HepG2 (cell line): ENCODE measurements at regions not wholly inside any gene's neighbourhood (a gene's known extent, or its start where the extent isn't known, plus 50 kb on each side); places are given as distances from the start of the nearest gene placed in this dataset.

Experiments used
- ARNT ChIP-seq: fragments of 450-650 bp; IDR thresholded peaks from 2 replicates; pipeline ENCODE4 v1.6.1; 2017
- ELF3 ChIP-seq: IDR thresholded peaks from 2 replicates; pipeline ENCODE4 v1.6.1; 2016; ENCODE audit warnings: missing genetic modification reagents, missing compliant biosample characterization
- EP300 ChIP-seq, 3 experiments: sonication (generic) in 1 of 3; formaldehyde crosslinking in 1 of 3; IDR thresholded peaks; 2 replicates each; pipeline versions ENCODE4 v1.5.1 to v1.6.1; 2011 to 2020; ENCODE audit warnings: low read depth in 2 of 3, low read length in 2 of 3, borderline replicate concordance in 1 of 3, improper control_type of control experiment in 1 of 3, mild to moderate bottlenecking in 1 of 3, missing genetic modification reagents in 1 of 3, moderate library complexity in 1 of 3
- HMG20A ChIP-seq: IDR thresholded peaks from 2 replicates; pipeline ENCODE4 v1.6.1; 2016; ENCODE audit warnings: borderline replicate concordance
- HOXA7 ChIP-seq: sonication (generic); formaldehyde crosslinking; IDR thresholded peaks from 2 replicates; pipeline ENCODE4 v1.8.1; 2022; ENCODE audit warnings: mild to moderate bottlenecking, missing genetic modification reagents, moderate library complexity
- IRX3 ChIP-seq: sonication (generic); formaldehyde crosslinking; IDR thresholded peaks from 2 replicates; pipeline ENCODE4 v1.8.1; 2023; ENCODE audit warnings: mild to moderate bottlenecking, low read depth, missing genetic modification reagents, borderline replicate concordance
- MAFG ChIP-seq: sonication (generic); formaldehyde crosslinking; IDR thresholded peaks from 2 replicates; pipeline ENCODE4 v1.5.1; 2020; ENCODE audit warnings: mild to moderate bottlenecking, missing genetic modification reagents
- MTA1 ChIP-seq: sonication (generic); formaldehyde crosslinking; IDR thresholded peaks from 2 replicates; pipeline ENCODE4 v1.4.0; 2020; ENCODE audit warnings: missing genetic modification reagents, mild to moderate bottlenecking, borderline replicate concordance
- MTF1 ChIP-seq: sonication (generic); formaldehyde crosslinking; IDR thresholded peaks from 2 replicates; pipeline ENCODE4 v1.5.0; 2020; ENCODE audit warnings: missing genetic modification reagents
- SIX1 ChIP-seq: sonication (generic); formaldehyde crosslinking; IDR thresholded peaks from 2 replicates; pipeline ENCODE4 v1.4.0; 2020; ENCODE audit warnings: missing genetic modification reagents, borderline replicate concordance
- SOX5 ChIP-seq: IDR thresholded peaks from 2 replicates; pipeline ENCODE4 v1.6.1; 2016; ENCODE audit warnings: borderline replicate concordance
- TCF7 ChIP-seq: sonication (generic); IDR thresholded peaks from 2 replicates; pipeline ENCODE4 v1.6.1; 2016; ENCODE audit warnings: antibody characterized with exemption, low read depth
- ZNF772 ChIP-seq: sonication (generic); formaldehyde crosslinking; IDR thresholded peaks from 2 replicates; pipeline ENCODE4 v1.5.0; 2020; ENCODE audit warnings: mild to moderate bottlenecking, missing genetic modification reagents
- ZNF879 ChIP-seq: sonication (generic); formaldehyde crosslinking; IDR thresholded peaks from 2 replicates; pipeline ENCODE4 v1.8.1; 2023; ENCODE audit warnings: missing genetic modification reagents
- ZSCAN9 ChIP-seq: IDR thresholded peaks from 2 replicates; pipeline ENCODE4 v1.6.1; 2016; ENCODE audit warnings: borderline replicate concordance
- TF ChIP-seq, protein P1 (sequence below), 2 experiments: sonication (generic) in 1 of 2; formaldehyde crosslinking in 1 of 2; IDR thresholded peaks; 2 replicates each; pipeline versions ENCODE4 v1.6.1 to v1.9.0; 2014 to 2022; ENCODE audit warnings: antibody characterized with exemption in 1 of 2, borderline replicate concordance in 1 of 2, inconsistent platforms in 1 of 2, low read depth in 1 of 2, missing genetic modification reagents in 1 of 2
- TF ChIP-seq, protein P2 (sequence below): sonication (generic); formaldehyde crosslinking; IDR thresholded peaks from 2 replicates; pipeline ENCODE4 v1.5.1; 2020; ENCODE audit warnings: mild to moderate bottlenecking, missing genetic modification reagents
- TF ChIP-seq, protein P3 (sequence below): sonication (generic); formaldehyde crosslinking; IDR thresholded peaks from 2 replicates; pipeline ENCODE4 v1.5.0; 2020; ENCODE audit warnings: mild to moderate bottlenecking, missing genetic modification reagents, moderate library complexity

DNA sequence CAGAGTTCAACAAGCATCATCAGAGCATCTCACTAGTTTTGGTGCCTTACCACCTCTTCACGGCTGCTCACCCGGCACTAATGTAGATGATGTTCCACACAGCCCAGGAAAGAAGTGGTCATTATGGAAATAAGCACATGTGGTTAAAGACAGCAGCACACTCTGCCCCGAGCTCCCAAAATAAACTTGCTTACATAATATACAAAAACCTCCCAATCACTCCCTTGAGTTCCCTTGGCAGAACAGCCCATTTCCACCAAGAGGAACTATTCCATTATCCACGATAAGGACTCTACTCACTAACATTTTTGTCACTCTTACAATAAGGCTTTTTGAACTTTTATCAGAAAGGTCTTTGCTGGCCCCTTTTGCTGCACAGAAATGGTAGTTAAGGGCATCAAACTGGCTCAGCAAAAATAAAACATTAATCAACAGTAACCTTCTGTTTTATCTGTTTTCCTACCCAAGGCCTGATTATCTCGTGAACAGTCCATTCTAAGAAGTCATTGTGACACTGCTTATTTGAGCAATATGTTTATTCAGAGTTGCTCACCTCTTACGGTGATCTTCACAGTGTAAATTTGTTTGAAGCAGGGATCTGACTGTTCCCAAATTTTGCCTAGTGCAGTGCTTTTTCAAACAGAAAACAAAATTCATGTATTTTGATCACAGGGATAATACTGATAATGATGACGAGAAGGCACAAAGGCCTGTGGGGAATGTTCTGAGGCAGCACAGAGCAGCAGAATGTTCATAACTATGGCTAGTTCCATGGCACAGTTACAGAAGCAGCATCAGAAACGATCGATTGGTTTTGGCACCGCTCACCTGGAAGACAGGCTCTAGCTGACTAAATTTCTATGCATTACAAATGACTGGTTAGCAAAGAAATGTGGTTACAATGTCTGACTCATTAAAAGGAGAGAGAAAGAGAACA, 399.8 kb upstream of the PIK3R1 start (continued):
- TF ChIP-seq, protein P1, sequence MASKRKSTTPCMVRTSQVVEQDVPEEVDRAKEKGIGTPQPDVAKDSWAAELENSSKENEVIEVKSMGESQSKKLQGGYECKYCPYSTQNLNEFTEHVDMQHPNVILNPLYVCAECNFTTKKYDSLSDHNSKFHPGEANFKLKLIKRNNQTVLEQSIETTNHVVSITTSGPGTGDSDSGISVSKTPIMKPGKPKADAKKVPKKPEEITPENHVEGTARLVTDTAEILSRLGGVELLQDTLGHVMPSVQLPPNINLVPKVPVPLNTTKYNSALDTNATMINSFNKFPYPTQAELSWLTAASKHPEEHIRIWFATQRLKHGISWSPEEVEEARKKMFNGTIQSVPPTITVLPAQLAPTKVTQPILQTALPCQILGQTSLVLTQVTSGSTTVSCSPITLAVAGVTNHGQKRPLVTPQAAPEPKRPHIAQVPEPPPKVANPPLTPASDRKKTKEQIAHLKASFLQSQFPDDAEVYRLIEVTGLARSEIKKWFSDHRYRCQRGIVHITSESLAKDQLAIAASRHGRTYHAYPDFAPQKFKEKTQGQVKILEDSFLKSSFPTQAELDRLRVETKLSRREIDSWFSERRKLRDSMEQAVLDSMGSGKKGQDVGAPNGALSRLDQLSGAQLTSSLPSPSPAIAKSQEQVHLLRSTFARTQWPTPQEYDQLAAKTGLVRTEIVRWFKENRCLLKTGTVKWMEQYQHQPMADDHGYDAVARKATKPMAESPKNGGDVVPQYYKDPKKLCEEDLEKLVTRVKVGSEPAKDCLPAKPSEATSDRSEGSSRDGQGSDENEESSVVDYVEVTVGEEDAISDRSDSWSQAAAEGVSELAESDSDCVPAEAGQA (IDR thresholded peaks at IDR 0.05; ENCODE audit: low read depth) = no peak
- TF ChIP-seq, protein P1 (CRISPR knock-in tag; IDR thresholded peaks at IDR 0.05; ENCODE audit: borderline replicate concordance) = no peak
- TF ChIP-seq ZNF772 (CRISPR knock-in tag) = no peak
- TF ChIP-seq TCF7 = peak; percentile 67
- TF ChIP-seq, protein P2, sequence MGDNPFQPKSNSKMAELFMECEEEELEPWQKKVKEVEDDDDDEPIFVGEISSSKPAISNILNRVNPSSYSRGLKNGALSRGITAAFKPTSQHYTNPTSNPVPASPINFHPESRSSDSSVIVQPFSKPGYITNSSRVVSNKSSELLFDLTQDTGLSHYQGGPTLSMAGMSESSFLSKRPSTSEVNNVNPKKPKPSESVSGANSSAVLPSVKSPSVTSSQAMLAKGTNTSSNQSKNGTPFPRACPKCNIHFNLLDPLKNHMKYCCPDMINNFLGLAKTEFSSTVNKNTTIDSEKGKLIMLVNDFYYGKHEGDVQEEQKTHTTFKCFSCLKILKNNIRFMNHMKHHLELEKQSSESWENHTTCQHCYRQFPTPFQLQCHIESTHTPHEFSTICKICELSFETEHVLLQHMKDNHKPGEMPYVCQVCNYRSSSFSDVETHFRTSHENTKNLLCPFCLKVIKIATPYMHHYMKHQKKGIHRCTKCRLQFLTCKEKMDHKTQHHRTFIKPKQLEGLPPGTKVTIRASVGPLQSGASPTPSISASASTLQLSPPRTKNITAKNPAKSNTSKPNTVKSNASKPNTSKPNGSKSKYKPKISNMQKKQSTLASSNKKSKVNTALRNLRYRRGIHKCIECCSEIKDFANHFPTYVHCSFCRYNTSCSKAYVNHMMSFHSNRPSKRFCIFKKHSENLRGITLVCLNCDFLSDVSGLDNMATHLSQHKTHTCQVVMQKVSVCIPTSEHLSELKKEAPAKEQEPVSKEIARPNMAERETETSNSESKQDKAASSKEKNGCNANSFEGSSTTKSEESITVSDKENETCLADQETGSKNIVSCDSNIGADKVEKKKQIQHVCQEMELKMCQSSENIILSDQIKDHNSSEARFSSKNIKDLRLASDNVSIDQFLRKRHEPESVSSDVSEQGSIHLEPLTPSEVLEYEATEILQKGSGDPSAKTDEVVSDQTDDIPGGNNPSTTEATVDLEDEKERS = no peak
- no peak for TF ChIP-seq ARNT
- TF ChIP-seq, protein P3, sequence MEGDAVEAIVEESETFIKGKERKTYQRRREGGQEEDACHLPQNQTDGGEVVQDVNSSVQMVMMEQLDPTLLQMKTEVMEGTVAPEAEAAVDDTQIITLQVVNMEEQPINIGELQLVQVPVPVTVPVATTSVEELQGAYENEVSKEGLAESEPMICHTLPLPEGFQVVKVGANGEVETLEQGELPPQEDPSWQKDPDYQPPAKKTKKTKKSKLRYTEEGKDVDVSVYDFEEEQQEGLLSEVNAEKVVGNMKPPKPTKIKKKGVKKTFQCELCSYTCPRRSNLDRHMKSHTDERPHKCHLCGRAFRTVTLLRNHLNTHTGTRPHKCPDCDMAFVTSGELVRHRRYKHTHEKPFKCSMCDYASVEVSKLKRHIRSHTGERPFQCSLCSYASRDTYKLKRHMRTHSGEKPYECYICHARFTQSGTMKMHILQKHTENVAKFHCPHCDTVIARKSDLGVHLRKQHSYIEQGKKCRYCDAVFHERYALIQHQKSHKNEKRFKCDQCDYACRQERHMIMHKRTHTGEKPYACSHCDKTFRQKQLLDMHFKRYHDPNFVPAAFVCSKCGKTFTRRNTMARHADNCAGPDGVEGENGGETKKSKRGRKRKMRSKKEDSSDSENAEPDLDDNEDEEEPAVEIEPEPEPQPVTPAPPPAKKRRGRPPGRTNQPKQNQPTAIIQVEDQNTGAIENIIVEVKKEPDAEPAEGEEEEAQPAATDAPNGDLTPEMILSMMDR (CRISPR knock-in tag) = no peak
- TF ChIP-seq SIX1 = no peak
- TF ChIP-seq MAFG (CRISPR knock-in tag) = no peak
- TF ChIP-seq IRX3 = no peak
- 0 out of 2 replicates have a peak, but pooled peaks have one; percentile 23 for TF ChIP-seq ZSCAN9 (CRISPR knock-in tag)
- TF ChIP-seq ELF3 (CRISPR knock-in tag) = peak; percentile 40; the same call in 1 of the 2 replicates
- peak; percentile 84; the same call in 1 of the 2 replicates for TF ChIP-seq SOX5 (CRISPR knock-in tag)
- peak in 1 of 2 experiments; percentile 91; a peak in 2 of 4 replicates for TF ChIP-seq EP300 (IDR thresholded peaks at IDR 0.05; ENCODE audit: low read depth in 2 of 2, low read length in 2 of 2)
- peak; percentile 80 for TF ChIP-seq EP300 (CRISPR knock-in tag; IDR thresholded peaks at IDR 0.05; ENCODE audit: borderline replicate concordance)
- TF ChIP-seq ZNF879 (CRISPR knock-in tag) = no peak
- no peak for TF ChIP-seq MTF1 (CRISPR knock-in tag)
- peak; percentile 83; the same call in 1 of the 2 replicates for TF ChIP-seq HMG20A (CRISPR knock-in tag)
- TF ChIP-seq MTA1 (CRISPR knock-in tag) = no peak
- TF ChIP-seq HOXA7 (CRISPR knock-in tag) = no peak
